GM23248 (cell line): ENCODE measurements at regions not wholly inside any gene's neighbourhood (a gene's known extent, or its start where the extent isn't known, plus 50 kb on each side); places are given as distances from the start of the nearest gene placed in this dataset.

ENCODE experiments used
- DNase-seq: peaks from one replicate; pipeline ENCODE4 v3.0.0-alpha.2; 2015
- H2AFZ ChIP-seq: fragments of 200-600 bp; sonication (generic); 2 replicates; pipeline ENCODE4 v1.6.1; 2016; ENCODE audit warnings: antibody characterized with exemption
- H3F3A ChIP-seq: fragments of 200-600 bp; sonication (generic); 2 replicates; pipeline ENCODE4 v1.6.1; 2016; ENCODE audit warnings: mild to moderate bottlenecking, antibody characterized with exemption, mixed run types; ENCODE audit not compliant: insufficient read depth
- H3K27ac ChIP-seq: fragments of 200-600 bp; sonication (generic); 2 replicates; pipeline ENCODE4 v1.5.1; 2016; ENCODE audit warnings: mild to moderate bottlenecking
- H3K27me3 ChIP-seq: fragments of 200-600 bp; sonication (generic); replicated peaks from 2 replicates; pipeline ENCODE4 v1.6.1; 2016; ENCODE audit warnings: mild to moderate bottlenecking; ENCODE audit not compliant: insufficient read depth
- H3K36me3 ChIP-seq: fragments of 200-600 bp; sonication (generic); 2 replicates; pipeline ENCODE4 v1.6.1; 2016; ENCODE audit warnings: low read depth, mild to moderate bottlenecking
- H3K4me1 ChIP-seq: fragments of 200-600 bp; sonication (generic); 2 replicates; pipeline ENCODE4 v1.6.1; 2016; ENCODE audit warnings: mild to moderate bottlenecking; ENCODE audit not compliant: insufficient read depth
- H3K4me2 ChIP-seq: fragments of 200-600 bp; sonication (generic); one replicate; pipeline ENCODE4 v1.6.1; 2016; ENCODE audit warnings: mild to moderate bottlenecking; ENCODE audit not compliant: unreplicated experiment
- H3K4me3 ChIP-seq: fragments of 200-600 bp; sonication (generic); 2 replicates; pipeline ENCODE4 v1.5.1; 2016; ENCODE audit warnings: mild to moderate bottlenecking
- H3K79me2 ChIP-seq: fragments of 200-600 bp; sonication (generic); 2 replicates; pipeline ENCODE4 v1.6.1; 2016; ENCODE audit warnings: mild to moderate bottlenecking; ENCODE audit not compliant: insufficient read depth
- H3K9ac ChIP-seq: fragments of 200-600 bp; sonication (generic); 2 replicates; pipeline ENCODE4 v1.6.1; 2016; ENCODE audit warnings: mild to moderate bottlenecking
- H3K9me2 ChIP-seq: fragments of 200-600 bp; sonication (generic); 2 replicates; pipeline ENCODE4 v1.6.1; 2016; ENCODE audit warnings: mixed run types, mild to moderate bottlenecking, moderate library complexity; ENCODE audit not compliant: insufficient read depth
- H3K9me3 ChIP-seq: fragments of 200-600 bp; sonication (generic); one replicate; pipeline ENCODE4 v1.6.1; 2017; ENCODE audit warnings: low read depth
- H4K20me1 ChIP-seq: fragments of 200-600 bp; sonication (generic); 2 replicates; pipeline ENCODE4 v1.6.0; 2016; ENCODE audit not compliant: insufficient read depth
- EZH2 ChIP-seq: fragments of 200-600 bp; sonication (generic); IDR thresholded peaks from 2 replicates; pipeline ENCODE4 v1.6.1; 2018; ENCODE audit warnings: antibody characterized with exemption, mild to moderate bottlenecking; ENCODE audit not compliant: insufficient read depth, poor library complexity, severe bottlenecking
- EZH2phosphoT487 ChIP-seq: fragments of 200-600 bp; sonication (generic); IDR thresholded peaks from 2 replicates; pipeline ENCODE4 v1.6.1; 2018; ENCODE audit warnings: antibody characterized with exemption, moderate library complexity, mild to moderate bottlenecking, low read depth; ENCODE audit not compliant: insufficient read depth
- WGBS, 2 experiments: methylation state at CpG; one replicate each; pipeline ENCODE4 v1.1.6; 2015 to 2017; ENCODE audit warnings: low lambda C conversion rate in 2 of 2, low coverage in 1 of 2; ENCODE audit errors: missing lambda C conversion rate in 2 of 2; 5-methylcytosine and 5-hydroxymethylcytosine counted together
- in situ Hi-C: fragments of 300-500 bp; cut with MboI; formaldehyde crosslinking; loops from 2 replicates; pipeline ENCODE4 v1.15.0; 2020

- no peak overlapping the region for H3K9ac ChIP-seq
- peaks cover 8% of the 10 kb centered on the region for H3F3A ChIP-seq
- no peaks in the 10 kb centered on the region for H3K9me3 ChIP-seq
- no peak for DNase-seq
- H3K27ac ChIP-seq: no peak overlapping the region
- 29 to 45% methylated on average over 3 of the region's 3 CpGs for WGBS, 2 experiments
- H2AFZ ChIP-seq: no peak overlapping the region
- H3K4me3 ChIP-seq: no peak overlapping the region
- H3K4me2 ChIP-seq: no peak overlapping the region
- H3K27me3 ChIP-seq: peaks cover 9% of the 10 kb centered on the region
- no peaks in the 10 kb centered on the region for H4K20me1 ChIP-seq
- peaks cover 8% of the 10 kb centered on the region for H3K4me1 ChIP-seq
- H3K9me2 ChIP-seq: no peaks in the 10 kb centered on the region
- H3K79me2 ChIP-seq: no peaks in the 10 kb centered on the region
- TF ChIP-seq EZH2 (no peak), EZH2phosphoT487 (no peak)
- in situ Hi-C loops: no loop called here
- H3K36me3 ChIP-seq: no peaks in the 10 kb centered on the region
Measured at GRCh38 chr17:5635949-5636348, 51.6 kb upstream of the NLRP1 start.

GRCh38 chr17:5638596-5638995, 54.3 kb upstream of the NLRP1 start:
- Histone ChIP-seq H3K9ac (no peak overlapping the region), H3K36me3 (no peaks in the 10 kb centered on the region), H3K79me2 (no peaks in the 10 kb centered on the region), H3K4me2 (no peak overlapping the region), H2AFZ (no peak overlapping the region), H3K4me1 (no peaks in the 10 kb centered on the region), H3K27ac (no peak overlapping the region), H3K9me3 (no peaks in the 10 kb centered on the region), H3K9me2 (no peaks in the 10 kb centered on the region), H3K27me3 (peaks cover 9% of the 10 kb centered on the region), H4K20me1 (no peaks in the 10 kb centered on the region), H3F3A (no peaks in the 10 kb centered on the region), H3K4me3 (no peak overlapping the region)
- WGBS, 2 experiments: 13 to 21% methylated on average over 2 of the region's 2 CpGs
- no peak for DNase-seq
- TF ChIP-seq EZH2 (no peak), EZH2phosphoT487 (no peak)
- in situ Hi-C loops: no loop called here

DNA sequence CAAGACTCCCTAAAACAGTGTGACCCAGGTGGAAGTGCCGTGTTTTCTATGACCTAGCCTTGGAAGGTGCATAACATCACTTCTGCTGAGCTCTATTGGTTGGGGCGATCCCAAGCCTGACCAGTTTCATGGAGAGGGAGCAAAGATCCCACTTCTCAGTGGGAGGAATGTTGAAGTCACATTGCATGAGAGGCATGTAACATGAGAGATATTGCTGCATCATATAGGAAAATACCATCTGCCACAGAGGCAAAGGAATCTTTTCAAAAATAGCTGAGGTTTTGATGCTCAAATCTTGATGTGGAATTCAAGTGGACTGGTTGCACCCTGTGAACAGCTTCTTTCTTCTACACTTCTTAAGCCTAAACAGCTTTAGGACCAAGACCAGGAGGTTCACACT, 56.4 kb upstream of the NLRP1 start:
- Histone ChIP-seq H3K27me3 (peaks cover 9% of the 10 kb centered on the region), H3K79me2 (no peaks in the 10 kb centered on the region), H2AFZ (no peak overlapping the region), H4K20me1 (no peaks in the 10 kb centered on the region), H3K4me2 (no peak overlapping the region), H3K4me3 (no peak overlapping the region), H3F3A (no peaks in the 10 kb centered on the region), H3K9me3 (no peaks in the 10 kb centered on the region), H3K9me2 (no peaks in the 10 kb centered on the region), H3K4me1 (no peaks in the 10 kb centered on the region), H3K9ac (no peak overlapping the region), H3K36me3 (no peaks in the 10 kb centered on the region), H3K27ac (no peak overlapping the region)
- TF ChIP-seq EZH2phosphoT487: no peak
- TF ChIP-seq EZH2: no peak
- 5 to 21% methylated on average over 2 of the region's 2 CpGs for WGBS, 2 experiments
- DNase-seq: no peak
- in situ Hi-C loops: no loop called here

DNA sequence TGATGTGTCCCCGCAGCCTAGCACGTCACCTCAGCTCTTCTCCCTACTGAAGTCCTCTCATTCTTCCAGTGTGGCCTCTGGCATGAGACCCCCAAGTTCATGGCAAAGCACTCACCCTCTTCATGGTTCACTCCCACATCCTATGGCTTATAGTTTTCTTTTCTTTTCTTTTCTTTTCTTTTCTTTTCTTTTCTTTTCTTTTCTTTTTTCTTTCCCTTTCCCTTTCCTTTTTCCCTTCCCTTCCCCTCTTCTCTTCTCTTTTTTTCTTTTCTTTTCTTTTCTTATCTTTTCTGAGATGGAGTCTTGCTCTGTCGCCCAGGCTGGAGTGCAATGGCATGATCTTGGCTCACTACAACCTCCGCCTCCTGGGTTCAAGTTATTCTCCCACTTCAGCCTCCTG, 58.4 kb upstream of the NLRP1 start:
- H3K9me3 ChIP-seq: no peaks in the 10 kb centered on the region
- no peaks in the 10 kb centered on the region; the same call in none of the 2 replicates for H3K27me3 ChIP-seq
- in situ Hi-C loops: no loop called here
- H3K36me3 ChIP-seq: no peaks in the 10 kb centered on the region
- H4K20me1 ChIP-seq: no peaks in the 10 kb centered on the region
- H3K4me3 ChIP-seq: no peak overlapping the region
- H3K9ac ChIP-seq: no peak overlapping the region
- H3K4me1 ChIP-seq: no peaks in the 10 kb centered on the region
- TF ChIP-seq EZH2phosphoT487 (no peak), EZH2 (no peak)
- H3K79me2 ChIP-seq: no peaks in the 10 kb centered on the region
- no peaks in the 10 kb centered on the region for H3K9me2 ChIP-seq
- no peak overlapping the region for H3K27ac ChIP-seq
- H3F3A ChIP-seq: no peaks in the 10 kb centered on the region
- no peak overlapping the region for H3K4me2 ChIP-seq
- H2AFZ ChIP-seq: no peak overlapping the region
- 58 to 60% methylated on average over 4 of the region's 4 CpGs for WGBS, 2 experiments
- no peak for DNase-seq

DNA sequence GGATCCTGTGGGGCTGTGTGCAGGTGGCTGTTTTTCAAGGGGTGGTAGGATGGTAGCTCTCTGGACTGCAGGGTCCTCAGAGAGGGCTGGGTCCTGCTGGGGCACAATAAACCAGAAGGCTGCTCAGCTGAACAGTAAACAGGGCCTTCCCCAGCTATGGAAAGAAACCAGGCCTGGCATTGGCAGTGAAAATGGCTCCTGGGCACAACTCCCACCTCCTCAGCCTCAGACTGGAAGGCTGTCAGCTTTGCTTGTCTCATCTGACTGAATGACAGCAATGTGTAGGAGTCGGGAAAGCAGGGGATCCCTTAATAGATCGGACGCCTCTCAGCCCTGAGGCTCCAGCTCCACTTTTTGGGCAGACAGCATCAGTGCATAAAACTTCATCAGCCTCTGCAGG, 59.8 kb upstream of the NLRP1 start:
- Histone ChIP-seq H3K27me3 (no peaks in the 10 kb centered on the region; the same call in none of the 2 replicates), H3K36me3 (no peaks in the 10 kb centered on the region), H2AFZ (no peak overlapping the region), H3K4me1 (no peaks in the 10 kb centered on the region), H3K27ac (no peak overlapping the region), H3K4me3 (no peak overlapping the region), H3K79me2 (no peaks in the 10 kb centered on the region), H3K9me2 (no peaks in the 10 kb centered on the region; the same call in 1 of the 2 replicates), H3K9ac (no peak overlapping the region), H3F3A (no peaks in the 10 kb centered on the region), H3K4me2 (no peak overlapping the region), H4K20me1 (no peaks in the 10 kb centered on the region), H3K9me3 (no peaks in the 10 kb centered on the region)
- no peak for DNase-seq
- TF ChIP-seq EZH2 (no peak), EZH2phosphoT487 (no peak)
- in situ Hi-C loops: no loop called here
- 32 to 43% methylated on average over 3 of the region's 3 CpGs for WGBS, 2 experiments
